ENCODE measurements at regions not wholly inside any gene's neighbourhood (a gene's known extent, or its start where the extent isn't known, plus 50 kb on each side); places are given as distances from the start of the nearest gene placed in this dataset.

DNA sequence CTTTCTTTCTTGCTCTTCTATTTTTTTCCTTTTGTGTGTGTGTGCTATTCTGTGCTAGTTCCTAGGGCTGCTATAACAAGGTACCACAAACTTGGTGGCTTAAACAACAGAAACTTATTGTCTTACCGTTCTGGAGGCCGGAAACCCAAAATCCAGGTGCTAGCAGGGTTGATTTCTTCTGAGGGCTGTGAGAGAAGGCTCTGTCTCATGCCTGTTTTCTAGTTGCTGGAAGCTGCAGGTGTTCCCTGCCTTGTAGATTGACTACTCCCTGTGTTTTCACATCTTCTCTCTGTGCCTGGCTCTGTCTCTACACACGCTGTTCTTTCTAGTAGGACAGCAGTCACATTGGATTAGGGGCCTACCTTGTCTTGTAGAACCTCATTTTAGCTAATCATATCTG lies 150.9 kb upstream of the DSCAM start (continued):
- TF ChIP-seq, protein P1, sequence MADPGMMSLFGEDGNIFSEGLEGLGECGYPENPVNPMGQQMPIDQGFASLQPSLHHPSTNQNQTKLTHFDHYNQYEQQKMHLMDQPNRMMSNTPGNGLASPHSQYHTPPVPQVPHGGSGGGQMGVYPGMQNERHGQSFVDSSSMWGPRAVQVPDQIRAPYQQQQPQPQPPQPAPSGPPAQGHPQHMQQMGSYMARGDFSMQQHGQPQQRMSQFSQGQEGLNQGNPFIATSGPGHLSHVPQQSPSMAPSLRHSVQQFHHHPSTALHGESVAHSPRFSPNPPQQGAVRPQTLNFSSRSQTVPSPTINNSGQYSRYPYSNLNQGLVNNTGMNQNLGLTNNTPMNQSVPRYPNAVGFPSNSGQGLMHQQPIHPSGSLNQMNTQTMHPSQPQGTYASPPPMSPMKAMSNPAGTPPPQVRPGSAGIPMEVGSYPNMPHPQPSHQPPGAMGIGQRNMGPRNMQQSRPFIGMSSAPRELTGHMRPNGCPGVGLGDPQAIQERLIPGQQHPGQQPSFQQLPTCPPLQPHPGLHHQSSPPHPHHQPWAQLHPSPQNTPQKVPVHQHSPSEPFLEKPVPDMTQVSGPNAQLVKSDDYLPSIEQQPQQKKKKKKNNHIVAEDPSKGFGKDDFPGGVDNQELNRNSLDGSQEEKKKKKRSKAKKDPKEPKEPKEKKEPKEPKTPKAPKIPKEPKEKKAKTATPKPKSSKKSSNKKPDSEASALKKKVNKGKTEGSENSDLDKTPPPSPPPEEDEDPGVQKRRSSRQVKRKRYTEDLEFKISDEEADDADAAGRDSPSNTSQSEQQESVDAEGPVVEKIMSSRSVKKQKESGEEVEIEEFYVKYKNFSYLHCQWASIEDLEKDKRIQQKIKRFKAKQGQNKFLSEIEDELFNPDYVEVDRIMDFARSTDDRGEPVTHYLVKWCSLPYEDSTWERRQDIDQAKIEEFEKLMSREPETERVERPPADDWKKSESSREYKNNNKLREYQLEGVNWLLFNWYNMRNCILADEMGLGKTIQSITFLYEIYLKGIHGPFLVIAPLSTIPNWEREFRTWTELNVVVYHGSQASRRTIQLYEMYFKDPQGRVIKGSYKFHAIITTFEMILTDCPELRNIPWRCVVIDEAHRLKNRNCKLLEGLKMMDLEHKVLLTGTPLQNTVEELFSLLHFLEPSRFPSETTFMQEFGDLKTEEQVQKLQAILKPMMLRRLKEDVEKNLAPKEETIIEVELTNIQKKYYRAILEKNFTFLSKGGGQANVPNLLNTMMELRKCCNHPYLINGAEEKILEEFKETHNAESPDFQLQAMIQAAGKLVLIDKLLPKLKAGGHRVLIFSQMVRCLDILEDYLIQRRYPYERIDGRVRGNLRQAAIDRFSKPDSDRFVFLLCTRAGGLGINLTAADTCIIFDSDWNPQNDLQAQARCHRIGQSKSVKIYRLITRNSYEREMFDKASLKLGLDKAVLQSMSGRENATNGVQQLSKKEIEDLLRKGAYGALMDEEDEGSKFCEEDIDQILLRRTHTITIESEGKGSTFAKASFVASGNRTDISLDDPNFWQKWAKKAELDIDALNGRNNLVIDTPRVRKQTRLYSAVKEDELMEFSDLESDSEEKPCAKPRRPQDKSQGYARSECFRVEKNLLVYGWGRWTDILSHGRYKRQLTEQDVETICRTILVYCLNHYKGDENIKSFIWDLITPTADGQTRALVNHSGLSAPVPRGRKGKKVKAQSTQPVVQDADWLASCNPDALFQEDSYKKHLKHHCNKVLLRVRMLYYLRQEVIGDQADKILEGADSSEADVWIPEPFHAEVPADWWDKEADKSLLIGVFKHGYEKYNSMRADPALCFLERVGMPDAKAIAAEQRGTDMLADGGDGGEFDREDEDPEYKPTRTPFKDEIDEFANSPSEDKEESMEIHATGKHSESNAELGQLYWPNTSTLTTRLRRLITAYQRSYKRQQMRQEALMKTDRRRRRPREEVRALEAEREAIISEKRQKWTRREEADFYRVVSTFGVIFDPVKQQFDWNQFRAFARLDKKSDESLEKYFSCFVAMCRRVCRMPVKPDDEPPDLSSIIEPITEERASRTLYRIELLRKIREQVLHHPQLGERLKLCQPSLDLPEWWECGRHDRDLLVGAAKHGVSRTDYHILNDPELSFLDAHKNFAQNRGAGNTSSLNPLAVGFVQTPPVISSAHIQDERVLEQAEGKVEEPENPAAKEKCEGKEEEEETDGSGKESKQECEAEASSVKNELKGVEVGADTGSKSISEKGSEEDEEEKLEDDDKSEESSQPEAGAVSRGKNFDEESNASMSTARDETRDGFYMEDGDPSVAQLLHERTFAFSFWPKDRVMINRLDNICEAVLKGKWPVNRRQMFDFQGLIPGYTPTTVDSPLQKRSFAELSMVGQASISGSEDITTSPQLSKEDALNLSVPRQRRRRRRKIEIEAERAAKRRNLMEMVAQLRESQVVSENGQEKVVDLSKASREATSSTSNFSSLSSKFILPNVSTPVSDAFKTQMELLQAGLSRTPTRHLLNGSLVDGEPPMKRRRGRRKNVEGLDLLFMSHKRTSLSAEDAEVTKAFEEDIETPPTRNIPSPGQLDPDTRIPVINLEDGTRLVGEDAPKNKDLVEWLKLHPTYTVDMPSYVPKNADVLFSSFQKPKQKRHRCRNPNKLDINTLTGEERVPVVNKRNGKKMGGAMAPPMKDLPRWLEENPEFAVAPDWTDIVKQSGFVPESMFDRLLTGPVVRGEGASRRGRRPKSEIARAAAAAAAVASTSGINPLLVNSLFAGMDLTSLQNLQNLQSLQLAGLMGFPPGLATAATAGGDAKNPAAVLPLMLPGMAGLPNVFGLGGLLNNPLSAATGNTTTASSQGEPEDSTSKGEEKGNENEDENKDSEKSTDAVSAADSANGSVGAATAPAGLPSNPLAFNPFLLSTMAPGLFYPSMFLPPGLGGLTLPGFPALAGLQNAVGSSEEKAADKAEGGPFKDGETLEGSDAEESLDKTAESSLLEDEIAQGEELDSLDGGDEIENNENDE (IDR thresholded peaks at IDR 0.05; ENCODE audit: insufficient replicate concordance, low read length): no peak
- TF ChIP-seq SIRT6 (IDR thresholded peaks at IDR 0.05; ENCODE audit: low read length): no peak

Measured in H1 (cell line).